ENCODE measurements at regions not wholly inside any gene's neighbourhood (a gene's known extent, or its start where the extent isn't known, plus 50 kb on each side); places are given as distances from the start of the nearest gene placed in this dataset.

DNA sequence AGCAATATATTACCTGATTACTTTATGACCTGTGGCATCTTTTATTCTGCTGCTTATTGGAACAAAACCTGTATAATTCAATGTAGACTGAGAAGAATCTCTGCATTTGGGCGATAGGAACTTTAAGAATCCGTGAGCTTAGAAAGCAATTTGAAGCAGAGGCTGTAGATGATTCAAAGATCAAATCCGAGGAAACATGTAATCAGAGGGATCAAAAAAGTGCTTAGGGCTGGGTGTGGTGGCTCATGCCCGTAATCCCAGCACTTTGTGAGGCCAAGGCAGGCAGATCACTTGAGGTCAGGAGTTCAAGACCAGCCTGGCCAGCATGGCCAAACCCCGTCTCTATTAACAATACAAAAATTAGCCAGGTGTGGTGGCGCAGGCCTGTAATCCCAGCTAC lies 198.4 kb downstream of the MTX2 start:
- 92 to 93% methylated on average over 6 of the region's 6 CpGs for whole genome bisulfite sequencing, 2 experiments

DNA sequence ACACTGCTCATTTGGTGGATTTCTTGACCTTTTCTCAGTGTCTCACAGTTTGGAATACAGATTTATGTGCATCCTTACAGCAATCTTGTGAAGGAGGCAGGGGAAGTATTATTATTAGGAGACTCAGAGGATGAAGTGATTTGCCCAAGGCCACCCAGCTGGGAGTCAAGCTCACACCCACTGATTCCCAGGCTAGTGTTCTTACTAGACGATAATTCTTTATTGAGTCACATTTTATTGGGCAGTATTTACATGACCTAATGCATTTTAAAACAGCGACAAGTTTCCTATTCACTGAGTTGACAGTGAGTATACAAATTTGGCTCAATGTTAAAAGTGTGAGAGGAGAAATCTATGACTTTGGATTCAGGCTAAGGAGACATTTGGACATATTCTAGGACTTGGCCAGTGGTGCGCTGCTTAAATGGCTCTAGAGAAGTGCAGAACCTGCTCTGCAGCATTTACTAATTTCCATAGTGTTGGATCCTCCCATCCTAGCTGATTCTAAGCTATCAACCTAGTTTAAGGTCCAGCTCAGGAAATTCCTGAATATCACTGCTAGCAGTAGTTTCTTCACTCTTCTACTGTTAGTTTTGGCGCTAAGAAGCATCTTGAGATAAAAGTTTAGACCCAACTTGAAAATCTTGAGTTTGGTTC lies 199.3 kb downstream of the MTX2 start:
- WGBS, 2 experiments: 96% methylated on average over 4 of the region's 4 CpGs
- no peaks in the 10 kb centered on the region for H3K27me3 ChIP-seq (ENCODE audit: control insufficient read depth, insufficient read depth, low read length, poor library complexity, severe bottlenecking)
- no peaks in the 10 kb centered on the region for H3K9me3 ChIP-seq (ENCODE audit: control insufficient read depth, low read length)
- no peak overlapping the region for H3K27ac ChIP-seq (ENCODE audit: insufficient read depth, low read depth, low read length, poor library complexity, severe bottlenecking)
- no peaks in the 10 kb centered on the region for H3K4me1 ChIP-seq (ENCODE audit: control insufficient read depth, insufficient read depth, low read length)
- H3K36me3 ChIP-seq (ENCODE audit: control insufficient read depth, insufficient read depth, low read length): no peaks in the 10 kb centered on the region
- H3K4me3 ChIP-seq (ENCODE audit: insufficient read depth, low read depth, low read length): no peak overlapping the region

More for the DNA sequence above, 198.4 kb downstream of the MTX2 start:
- H3K4me3 ChIP-seq (ENCODE audit: insufficient read depth, low read depth, low read length): no peak overlapping the region
- H3K9me3 ChIP-seq (ENCODE audit: control insufficient read depth, low read length): no peaks in the 10 kb centered on the region
- no peaks in the 10 kb centered on the region for H3K36me3 ChIP-seq (ENCODE audit: control insufficient read depth, insufficient read depth, low read length)
- no peaks in the 10 kb centered on the region for H3K27me3 ChIP-seq (ENCODE audit: control insufficient read depth, insufficient read depth, low read length, poor library complexity, severe bottlenecking)
- no peak overlapping the region for H3K27ac ChIP-seq (ENCODE audit: insufficient read depth, low read depth, low read length, poor library complexity, severe bottlenecking)
- H3K4me1 ChIP-seq (ENCODE audit: control insufficient read depth, insufficient read depth, low read length): no peaks in the 10 kb centered on the region

DNA sequence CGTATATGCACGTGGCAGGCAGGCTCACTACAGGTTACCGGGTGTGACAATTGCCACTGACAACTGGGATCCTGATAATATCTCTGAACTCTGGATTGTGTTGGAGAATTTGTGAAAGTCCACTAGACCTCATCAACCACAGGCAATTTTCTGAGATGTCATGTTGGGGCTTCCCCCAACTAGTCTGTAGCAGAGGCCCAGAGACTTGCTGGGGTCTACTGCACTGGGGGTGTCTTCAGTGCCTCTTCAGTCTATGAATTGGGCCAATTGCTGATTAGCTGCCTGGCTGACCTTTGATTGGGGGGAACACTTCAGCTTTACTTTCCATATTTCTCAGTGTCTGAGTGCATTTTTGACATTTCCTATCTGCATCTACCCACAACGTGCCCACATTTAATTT lies 201.5 kb downstream of the MTX2 start:
- Histone ChIP-seq H3K4me3 (ENCODE audit: insufficient read depth, low read depth, low read length) (no peak overlapping the region), H3K9me3 (ENCODE audit: control insufficient read depth, low read length) (no peaks in the 10 kb centered on the region), H3K36me3 (ENCODE audit: control insufficient read depth, insufficient read depth, low read length) (no peaks in the 10 kb centered on the region), H3K27ac (ENCODE audit: insufficient read depth, low read depth, low read length, poor library complexity, severe bottlenecking) (no peak overlapping the region), H3K27me3 (ENCODE audit: control insufficient read depth, insufficient read depth, low read length, poor library complexity, severe bottlenecking) (no peaks in the 10 kb centered on the region), H3K4me1 (ENCODE audit: control insufficient read depth, insufficient read depth, low read length) (no peaks in the 10 kb centered on the region)
- WGBS, 2 experiments: 92 to 93% methylated on average over 3 to 4 of the region's 4 CpGs

DNA sequence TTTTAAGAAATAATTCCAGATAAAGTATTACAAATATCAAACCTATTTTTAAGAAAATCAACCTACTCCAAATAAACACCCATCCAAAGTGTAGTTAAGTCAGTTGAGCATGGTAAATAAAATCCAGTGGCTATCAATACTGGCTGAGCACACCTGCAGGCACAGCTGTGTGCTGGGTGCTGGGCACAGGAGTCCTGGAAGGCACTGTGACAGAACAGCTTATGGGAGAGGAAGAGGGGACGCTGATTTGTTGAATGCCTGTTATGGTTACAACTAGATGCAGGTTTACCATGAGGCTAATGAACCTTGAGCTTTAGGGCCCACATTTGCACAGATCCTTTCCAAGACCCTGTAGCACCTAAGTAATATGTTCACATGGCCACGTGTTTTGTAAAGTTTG lies 202.7 kb downstream of the MTX2 start:
- H3K4me3 ChIP-seq (ENCODE audit: insufficient read depth, low read depth, low read length): no peak overlapping the region
- no peak overlapping the region for H3K27ac ChIP-seq (ENCODE audit: insufficient read depth, low read depth, low read length, poor library complexity, severe bottlenecking)
- no peaks in the 10 kb centered on the region for H3K27me3 ChIP-seq (ENCODE audit: control insufficient read depth, insufficient read depth, low read length, poor library complexity, severe bottlenecking)
- no peaks in the 10 kb centered on the region for H3K9me3 ChIP-seq (ENCODE audit: control insufficient read depth, low read length)
- H3K4me1 ChIP-seq (ENCODE audit: control insufficient read depth, insufficient read depth, low read length): no peaks in the 10 kb centered on the region
- 86 to 93% methylated on average over 2 of the region's 2 CpGs for WGBS, 2 experiments
- no peaks in the 10 kb centered on the region for H3K36me3 ChIP-seq (ENCODE audit: control insufficient read depth, insufficient read depth, low read length)

DNA sequence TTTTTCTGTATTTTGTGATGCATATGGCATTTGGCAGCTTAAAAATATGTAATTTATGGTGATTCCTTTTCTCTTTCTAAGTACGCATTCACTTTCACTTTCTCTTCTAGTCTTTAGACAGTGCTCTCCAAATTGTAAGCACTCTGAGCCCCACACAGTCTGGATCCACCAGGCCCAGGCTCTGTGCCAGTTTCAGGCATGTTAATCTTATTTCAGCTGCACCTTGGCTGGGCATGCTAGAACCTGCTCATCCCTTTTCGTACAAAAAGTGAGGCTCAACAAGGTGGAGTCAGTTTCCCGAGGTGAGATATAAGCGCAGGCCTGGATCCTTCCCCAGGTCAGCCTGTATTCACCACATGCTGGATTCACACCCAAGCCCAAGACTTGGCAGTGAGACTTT lies 203.9 kb downstream of the MTX2 start:
- H3K27ac ChIP-seq (ENCODE audit: insufficient read depth, low read depth, low read length, poor library complexity, severe bottlenecking): no peak overlapping the region
- H3K9me3 ChIP-seq (ENCODE audit: control insufficient read depth, low read length): no peaks in the 10 kb centered on the region
- H3K4me1 ChIP-seq (ENCODE audit: control insufficient read depth, insufficient read depth, low read length): no peaks in the 10 kb centered on the region
- 91 to 92% methylated on average over 4 of the region's 4 CpGs for WGBS, 2 experiments
- no peak overlapping the region for H3K4me3 ChIP-seq (ENCODE audit: insufficient read depth, low read depth, low read length)
- no peaks in the 10 kb centered on the region for H3K36me3 ChIP-seq (ENCODE audit: control insufficient read depth, insufficient read depth, low read length)
- H3K27me3 ChIP-seq (ENCODE audit: control insufficient read depth, insufficient read depth, low read length, poor library complexity, severe bottlenecking): no peaks in the 10 kb centered on the region

DNA sequence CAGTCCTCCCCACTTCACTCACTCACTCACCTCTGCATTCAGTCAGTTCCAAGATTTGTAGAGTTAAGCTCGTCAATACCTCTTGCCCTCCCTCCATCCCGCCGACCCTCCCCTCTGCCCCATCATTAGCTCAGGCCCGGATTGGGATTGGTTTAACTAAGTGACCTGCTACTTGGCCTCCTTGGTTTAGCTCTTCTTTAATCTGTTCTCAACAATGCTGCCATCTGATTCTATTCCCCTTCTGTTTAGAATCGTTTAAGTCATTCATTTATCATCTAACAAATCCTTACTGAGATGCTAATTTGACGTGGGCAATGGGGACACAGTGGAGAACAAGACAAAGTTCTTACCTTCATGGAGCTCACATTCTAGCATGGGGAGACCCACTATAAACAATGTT lies 204.6 kb downstream of the MTX2 start:
- Histone ChIP-seq H3K36me3 (ENCODE audit: control insufficient read depth, insufficient read depth, low read length) (no peaks in the 10 kb centered on the region), H3K4me1 (ENCODE audit: control insufficient read depth, insufficient read depth, low read length) (no peaks in the 10 kb centered on the region), H3K9me3 (ENCODE audit: control insufficient read depth, low read length) (no peaks in the 10 kb centered on the region), H3K27ac (ENCODE audit: insufficient read depth, low read depth, low read length, poor library complexity, severe bottlenecking) (no peak overlapping the region), H3K4me3 (ENCODE audit: insufficient read depth, low read depth, low read length) (no peak overlapping the region), H3K27me3 (ENCODE audit: control insufficient read depth, insufficient read depth, low read length, poor library complexity, severe bottlenecking) (no peaks in the 10 kb centered on the region)
- WGBS, 2 experiments: 89 to 92% methylated on average over 6 of the region's 6 CpGs

DNA sequence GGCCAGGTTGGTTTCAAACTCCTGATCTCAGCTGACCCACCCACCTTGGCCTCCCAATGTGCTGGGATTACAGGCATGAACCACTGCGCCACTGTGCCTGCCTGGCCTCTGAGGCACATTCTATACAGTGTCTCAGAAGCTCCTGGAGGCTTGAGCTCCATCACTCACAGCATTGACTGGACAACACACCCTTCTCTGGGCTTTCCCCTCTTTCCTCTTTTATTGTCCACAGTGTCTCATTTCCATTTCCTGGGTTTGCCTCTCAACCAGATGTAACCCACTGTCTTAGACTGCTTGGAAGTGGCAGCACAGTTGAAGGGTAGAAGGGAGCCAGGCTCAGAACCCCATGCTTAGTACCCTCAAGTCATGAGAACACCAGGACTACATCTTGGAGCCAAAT lies 208.1 kb downstream of the MTX2 start:
- Histone ChIP-seq H3K27ac (ENCODE audit: insufficient read depth, low read depth, low read length, poor library complexity, severe bottlenecking) (no peak overlapping the region), H3K4me3 (ENCODE audit: insufficient read depth, low read depth, low read length) (no peak overlapping the region), H3K36me3 (ENCODE audit: control insufficient read depth, insufficient read depth, low read length) (no peaks in the 10 kb centered on the region), H3K9me3 (ENCODE audit: control insufficient read depth, low read length) (no peaks in the 10 kb centered on the region), H3K4me1 (ENCODE audit: control insufficient read depth, insufficient read depth, low read length) (no peaks in the 10 kb centered on the region), H3K27me3 (ENCODE audit: control insufficient read depth, insufficient read depth, low read length, poor library complexity, severe bottlenecking) (no peaks in the 10 kb centered on the region)
- WGBS, 2 experiments: 94 to 95% methylated on average over 1 of the region's 1 CpG

DNA sequence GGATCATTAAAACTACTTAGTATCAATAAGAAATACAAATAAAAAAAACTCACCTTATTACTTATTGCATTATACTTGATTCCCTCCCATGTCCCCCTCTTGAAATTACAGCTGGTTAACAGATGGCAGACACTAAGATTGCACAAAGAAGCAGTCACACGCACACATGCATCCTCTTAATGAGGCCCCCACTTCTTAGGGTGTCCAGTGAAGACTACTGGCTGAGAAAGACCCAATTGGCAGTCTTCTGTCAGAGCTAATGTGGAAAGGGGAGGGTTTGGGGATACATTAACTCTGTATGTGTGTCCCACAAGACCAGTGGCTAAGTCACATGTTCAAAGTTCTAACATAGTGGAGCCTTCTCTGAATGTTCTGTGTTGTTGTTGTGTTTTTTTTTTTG lies 210.7 kb downstream of the MTX2 start:
- Histone ChIP-seq H3K27me3 (ENCODE audit: control insufficient read depth, insufficient read depth, low read length, poor library complexity, severe bottlenecking) (no peaks in the 10 kb centered on the region), H3K27ac (ENCODE audit: insufficient read depth, low read depth, low read length, poor library complexity, severe bottlenecking) (no peak overlapping the region), H3K4me1 (ENCODE audit: control insufficient read depth, insufficient read depth, low read length) (no peaks in the 10 kb centered on the region), H3K36me3 (ENCODE audit: control insufficient read depth, insufficient read depth, low read length) (no peaks in the 10 kb centered on the region), H3K4me3 (ENCODE audit: insufficient read depth, low read depth, low read length) (no peak overlapping the region), H3K9me3 (ENCODE audit: control insufficient read depth, low read length) (no peaks in the 10 kb centered on the region)
- 96 to 100% methylated on average over 1 of the region's 1 CpG for WGBS, 2 experiments

DNA sequence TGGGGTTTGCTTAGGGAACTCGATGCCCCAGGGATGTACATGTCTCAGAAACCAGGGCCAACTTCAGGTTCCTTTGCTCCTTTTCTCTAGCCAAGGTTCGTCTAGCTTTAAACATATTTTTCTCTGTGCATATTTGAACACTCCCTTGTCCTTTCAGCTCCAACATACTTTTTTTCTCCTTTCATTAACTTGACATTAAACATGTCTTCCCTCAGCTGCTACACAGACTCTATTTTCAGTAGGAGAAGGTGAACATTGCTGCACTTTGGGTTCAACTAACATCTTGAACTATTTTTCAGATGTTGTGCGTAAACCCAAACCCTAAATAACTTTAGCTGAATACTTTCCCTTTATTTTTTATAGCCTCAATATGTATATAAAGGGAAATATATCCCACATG lies 212.9 kb downstream of the MTX2 start:
- no peaks in the 10 kb centered on the region for H3K9me3 ChIP-seq (ENCODE audit: control insufficient read depth, low read length)
- H3K4me3 ChIP-seq (ENCODE audit: insufficient read depth, low read depth, low read length): no peak overlapping the region
- H3K4me1 ChIP-seq (ENCODE audit: control insufficient read depth, insufficient read depth, low read length): no peaks in the 10 kb centered on the region
- H3K27ac ChIP-seq (ENCODE audit: insufficient read depth, low read depth, low read length, poor library complexity, severe bottlenecking): no peak overlapping the region
- no peaks in the 10 kb centered on the region for H3K27me3 ChIP-seq (ENCODE audit: control insufficient read depth, insufficient read depth, low read length, poor library complexity, severe bottlenecking)
- no peaks in the 10 kb centered on the region for H3K36me3 ChIP-seq (ENCODE audit: control insufficient read depth, insufficient read depth, low read length)
- 88 to 93% methylated on average over 2 to 3 of the region's 3 CpGs for WGBS, 2 experiments

DNA sequence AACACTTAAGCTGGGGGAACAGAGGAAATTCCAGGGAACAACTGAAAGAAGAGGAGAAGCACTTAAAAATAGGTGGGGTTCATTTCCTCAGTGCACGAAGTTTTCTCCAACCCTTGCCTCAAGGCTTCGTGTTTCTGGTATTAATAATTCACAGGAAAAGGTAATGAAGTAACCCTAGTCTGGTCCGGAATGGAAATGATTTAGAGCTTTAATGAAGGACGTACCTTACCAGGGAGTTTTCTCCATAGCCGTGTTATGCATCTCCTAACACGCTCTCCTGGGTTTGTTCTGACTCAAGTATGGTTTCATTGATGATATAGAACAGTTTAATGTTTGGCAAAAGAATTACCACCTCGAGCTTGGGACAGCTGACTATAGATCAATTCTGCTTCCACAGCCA lies 214.2 kb downstream of the MTX2 start:
- no peaks in the 10 kb centered on the region for H3K9me3 ChIP-seq (ENCODE audit: control insufficient read depth, low read length)
- no peaks in the 10 kb centered on the region for H3K4me1 ChIP-seq (ENCODE audit: control insufficient read depth, insufficient read depth, low read length)
- no peaks in the 10 kb centered on the region for H3K36me3 ChIP-seq (ENCODE audit: control insufficient read depth, insufficient read depth, low read length)
- H3K27me3 ChIP-seq (ENCODE audit: control insufficient read depth, insufficient read depth, low read length, poor library complexity, severe bottlenecking): no peaks in the 10 kb centered on the region
- no peak overlapping the region for H3K27ac ChIP-seq (ENCODE audit: insufficient read depth, low read depth, low read length, poor library complexity, severe bottlenecking)
- WGBS, 2 experiments: 88% methylated on average over 7 of the region's 7 CpGs
- no peak overlapping the region for H3K4me3 ChIP-seq (ENCODE audit: insufficient read depth, low read depth, low read length)

All from ectodermal cell (in vitro differentiated cells).